ENCODE measurements at regions not wholly inside any gene's neighbourhood (a gene's known extent, or its start where the extent isn't known, plus 50 kb on each side); places are given as distances from the start of the nearest gene placed in this dataset.
A peak's percentile ranks its signal among the peaks of the same experiment; 100 is the strongest.

- DNase-seq (no peak), ATAC-seq (no peak)
Observed at GRCh38 chr7:124330731-124331407, 298.0 kb upstream of the TMEM229A start.

- no peak for ATAC-seq
Observed at GRCh38 chr7:124328774-124329173, 295.9 kb upstream of the TMEM229A start.

GRCh38 chr7:124324262-124324661 lies 291.4 kb upstream of the TMEM229A start:
- ATAC-seq (no peak), DNase-seq (no peak)

More at GRCh38 chr7:124328774-124329173, 295.9 kb upstream of the TMEM229A start:
- DNase-seq: no peak

- ATAC-seq (no peak), DNase-seq (no peak)
Observed at GRCh38 chr7:124323597-124323996, 290.7 kb upstream of the TMEM229A start.

DNA sequence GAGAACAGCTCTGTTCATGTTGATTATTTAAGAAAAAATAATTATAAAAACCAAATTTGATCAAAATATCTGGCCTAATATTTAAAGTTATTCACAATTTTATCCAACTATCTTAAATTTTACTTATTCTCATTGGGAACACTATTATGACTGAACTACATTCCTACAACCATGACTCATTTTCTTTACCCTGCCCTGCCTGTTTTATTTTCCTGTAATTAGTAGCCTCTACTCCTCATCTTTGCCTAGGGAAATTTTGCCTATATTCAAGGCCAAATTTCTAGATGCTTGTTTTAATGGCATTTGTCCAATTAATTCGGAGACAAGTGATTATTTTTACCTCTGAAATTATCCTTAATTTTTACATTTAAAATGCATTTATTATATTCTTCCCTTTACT lies 289.7 kb upstream of the TMEM229A start:
- no peak for DNase-seq
- no peak for ATAC-seq

DNA sequence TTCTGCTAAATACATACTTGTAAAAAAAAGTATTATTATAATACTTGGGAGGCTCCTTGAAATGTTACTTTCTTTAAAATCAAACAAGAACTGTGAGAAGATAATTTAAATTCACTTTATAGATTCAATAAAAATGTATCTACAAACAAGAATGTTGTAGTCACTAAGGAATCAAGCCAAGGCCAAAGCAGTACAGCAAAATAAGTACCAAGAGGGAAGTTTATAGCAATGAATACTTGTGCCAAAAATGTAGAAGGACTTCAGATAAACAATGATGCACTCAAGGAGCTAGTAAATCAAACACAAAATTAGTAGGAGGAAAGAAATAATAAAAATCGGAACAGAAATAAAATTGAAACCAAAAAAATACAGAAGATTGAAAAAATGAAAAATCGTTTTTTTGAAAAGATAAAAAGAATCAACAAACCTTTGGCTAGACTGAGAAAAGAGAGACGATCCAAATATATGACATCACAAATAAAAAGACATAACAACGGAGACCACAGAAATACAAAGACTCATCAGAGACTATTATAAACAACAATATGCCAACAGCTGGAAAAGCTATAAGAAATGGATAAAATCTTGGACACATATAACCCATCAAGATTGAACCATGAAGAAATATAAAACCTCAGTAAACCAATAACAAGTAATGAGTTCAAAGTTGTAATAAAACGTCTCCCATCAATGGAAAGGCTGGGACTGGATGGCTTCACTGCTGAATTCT lies 286.0 kb upstream of the TMEM229A start:
- ATAC-seq (no peak), DNase-seq (no peak)

DNA sequence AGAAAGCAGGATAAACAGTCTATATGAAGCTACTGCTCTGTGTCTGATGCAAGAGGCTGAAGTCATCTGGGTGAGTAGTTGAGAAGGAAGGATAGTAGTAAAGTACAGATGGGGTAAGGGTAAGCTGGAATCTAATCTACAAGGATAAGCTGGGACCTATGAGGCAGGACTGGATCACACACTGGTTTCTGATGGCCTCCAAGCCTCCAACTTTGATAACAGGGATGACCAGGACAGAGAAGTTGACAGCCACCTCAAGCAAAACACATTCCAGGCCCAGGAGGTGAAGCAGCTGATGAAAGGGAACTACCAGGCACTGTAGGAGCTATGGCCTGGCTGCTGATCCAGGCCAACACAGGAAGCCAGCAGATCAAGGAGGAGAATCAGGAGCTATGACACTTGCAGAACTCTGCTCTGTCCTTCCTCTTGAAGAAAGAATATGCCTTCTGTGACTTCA lies 278.1 kb upstream of the TMEM229A start:
- DNase-seq (no peak), ATAC-seq (no peak)

GRCh38 chr7:124308384-124308783 lies 275.5 kb upstream of the TMEM229A start:
- ATAC-seq (no peak), DNase-seq (no peak)

DNA sequence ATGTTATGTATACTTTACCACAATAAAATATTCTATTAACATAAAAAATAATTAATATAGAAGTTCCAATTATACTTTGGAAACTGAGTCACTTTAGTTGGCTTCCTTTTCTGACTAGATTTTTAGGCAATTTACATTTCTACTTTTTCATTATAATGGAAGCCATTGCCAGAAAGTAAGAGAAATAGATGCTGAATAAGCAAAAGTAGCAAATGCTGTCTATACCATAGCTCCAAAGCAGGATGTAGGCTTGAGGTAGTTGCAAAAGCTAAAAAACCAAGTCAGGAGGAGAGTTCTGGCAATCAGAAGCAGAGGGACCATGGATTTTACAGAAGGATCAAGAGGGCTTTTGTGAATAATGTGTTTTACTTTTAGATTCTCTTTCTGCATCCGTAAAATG lies 262.4 kb upstream of the TMEM229A start:
- no peak for DNase-seq
- no peak for ATAC-seq

- ATAC-seq: no peak
Observed at GRCh38 chr7:124284937-124285336, 252.1 kb upstream of the TMEM229A start.

DNA sequence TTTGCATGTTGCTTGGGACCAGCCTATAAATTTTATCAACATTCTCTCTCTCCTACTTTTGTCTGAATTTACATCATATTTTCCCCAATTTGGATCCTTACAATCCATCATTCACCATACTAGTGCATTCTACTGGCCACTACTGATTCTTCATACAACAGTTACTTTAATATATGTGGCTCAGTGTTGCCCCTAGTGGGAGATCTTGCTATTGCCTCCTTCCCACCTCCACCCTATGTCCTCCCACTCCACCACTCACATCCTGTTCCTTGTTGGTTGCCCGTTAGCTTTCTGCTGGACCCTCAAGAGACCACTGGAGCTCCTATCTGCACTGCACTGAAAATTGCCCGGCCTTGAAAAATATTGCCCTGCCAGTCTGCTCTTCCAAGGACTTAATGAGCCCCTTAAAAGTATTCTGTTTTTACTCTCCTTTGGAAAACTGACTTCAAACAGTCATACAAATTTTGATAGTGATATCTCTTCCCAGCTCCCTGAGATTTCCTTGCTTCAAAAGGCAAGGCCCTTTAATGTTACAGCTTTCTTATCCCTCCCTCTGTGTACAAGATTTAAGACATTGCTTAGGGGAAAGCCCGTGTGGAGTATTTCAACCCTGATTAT lies 243.2 kb upstream of the TMEM229A start:
- ATAC-seq: peak; percentile 52
- peak; percentile 4 for DNase-seq

More at GRCh38 chr7:124284937-124285336, 252.1 kb upstream of the TMEM229A start:
- no peak for DNase-seq

GRCh38 chr7:124275411-124275810 lies 242.5 kb upstream of the TMEM229A start:
- ATAC-seq: no peak

GRCh38 chr7:124269774-124270173 lies 236.9 kb upstream of the TMEM229A start:
- ATAC-seq (no peak), DNase-seq (no peak)

More at GRCh38 chr7:124275411-124275810, 242.5 kb upstream of the TMEM229A start:
- DNase-seq: no peak

- DNase-seq (no peak), ATAC-seq (no peak)
Observed at GRCh38 chr7:124267154-124267553, 234.3 kb upstream of the TMEM229A start.

DNA sequence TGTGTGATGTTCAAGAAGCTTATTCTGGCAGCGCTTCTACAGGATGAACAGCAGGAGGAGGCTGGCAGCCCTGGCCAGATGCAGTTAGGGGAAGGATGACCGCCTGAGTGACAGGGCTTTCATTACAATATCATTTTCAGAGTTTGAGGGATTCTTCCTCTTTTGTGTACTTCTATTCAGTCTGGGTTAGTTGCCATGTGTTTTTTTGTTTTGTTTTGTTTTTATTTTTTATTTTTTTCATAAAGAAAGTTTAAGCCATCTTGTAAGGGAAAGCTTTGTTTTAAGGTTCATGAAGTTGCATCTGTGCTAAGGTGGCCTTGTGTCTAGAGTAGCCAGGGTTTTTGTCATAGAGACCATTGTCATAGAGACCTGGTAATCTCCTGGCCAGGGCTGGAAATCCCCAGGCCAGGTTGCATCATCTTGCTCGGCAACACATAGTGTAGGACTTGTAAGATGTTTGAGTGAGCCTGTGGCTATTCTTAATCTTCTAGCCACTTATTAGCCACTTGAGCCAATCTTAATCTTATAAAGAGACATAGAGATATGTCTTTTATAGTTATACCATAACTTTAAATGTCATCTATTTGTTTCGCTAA lies 230.5 kb upstream of the TMEM229A start:
- DNase-seq: no peak

DNA sequence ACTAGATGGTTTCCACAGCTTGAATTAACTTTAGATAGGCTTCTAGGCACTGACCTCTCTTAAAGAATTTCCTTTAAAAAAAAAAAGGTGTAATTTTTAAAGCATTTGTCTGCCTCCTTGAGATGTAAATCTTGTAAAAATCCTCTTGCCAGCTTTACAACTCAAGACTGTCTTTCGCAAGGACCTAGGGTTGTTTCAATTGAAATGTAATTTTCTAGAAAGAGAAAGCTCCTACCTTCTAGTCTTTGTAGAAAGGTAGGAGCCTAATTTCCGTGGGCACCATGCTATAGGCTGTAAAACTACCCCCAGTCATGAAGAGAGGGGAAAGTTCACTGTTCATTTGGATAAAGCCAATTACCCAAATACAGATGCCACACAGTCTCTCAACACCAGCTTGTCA lies 228.8 kb upstream of the TMEM229A start:
- DNase-seq (no peak), ATAC-seq (no peak)

More for the DNA sequence above, 230.5 kb upstream of the TMEM229A start:
- no peak for ATAC-seq

GRCh38 chr7:124257638-124258308 lies 224.9 kb upstream of the TMEM229A start:
- ATAC-seq: no peak
- DNase-seq: no peak

GRCh38 chr7:124255041-124255655 lies 222.3 kb upstream of the TMEM229A start:
- no peak for ATAC-seq
- DNase-seq: no peak

DNA sequence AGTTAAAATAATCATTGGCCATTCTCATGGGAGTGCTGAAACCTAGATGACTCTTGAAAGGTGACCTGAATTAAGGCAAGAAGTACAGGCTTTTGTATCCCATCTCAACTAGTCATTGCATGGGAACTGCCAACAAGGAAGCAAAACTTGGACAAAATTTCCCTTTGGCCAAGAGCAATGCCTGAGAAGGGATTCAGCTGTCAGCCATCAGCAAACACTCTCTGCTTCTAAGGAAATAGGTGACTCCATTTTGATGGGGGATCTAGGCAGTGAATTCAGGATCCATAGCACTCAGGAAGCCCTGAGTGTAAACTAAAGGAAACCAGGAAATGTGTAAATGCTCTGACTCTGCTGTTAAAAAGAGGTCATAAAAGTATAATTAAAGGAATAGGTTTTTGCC lies 221.5 kb upstream of the TMEM229A start:
- no peak for DNase-seq
- no peak for ATAC-seq

DNA sequence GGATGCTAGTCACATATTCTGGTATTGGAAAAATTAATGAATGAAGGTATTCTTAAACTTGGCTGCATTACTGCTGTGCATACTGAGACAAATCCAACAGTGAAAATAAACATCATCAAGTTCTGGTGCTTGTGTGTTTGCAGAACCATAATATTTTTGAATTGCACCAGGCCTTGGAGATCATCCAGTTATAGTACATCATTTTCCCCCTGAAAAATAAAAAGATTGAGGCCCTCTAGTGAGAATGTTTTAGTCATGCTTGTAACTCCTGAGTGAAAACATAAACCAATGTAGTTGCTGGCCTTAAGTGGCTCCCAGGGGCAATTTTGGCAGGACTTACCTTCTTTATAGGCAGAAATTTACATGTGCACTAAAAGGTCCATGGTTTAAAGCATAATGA lies 218.8 kb upstream of the TMEM229A start:
- no peak for DNase-seq
- ATAC-seq: no peak

GRCh38 chr7:124250297-124251034 lies 217.6 kb upstream of the TMEM229A start:
- no peak for ATAC-seq
- no peak for DNase-seq

Measured in stimulated activated naive CD8-positive, alpha-beta T cell treated with anti-CD3 and anti-CD28 coated beads, Interleukin-15, Interleukin-2, amounts not matched to agents 100 U/mL and 50 U/mL, for 24 hours (primary cell).